ENCODE measurements at regions not wholly inside any gene's neighbourhood (a gene's known extent, or its start where the extent isn't known, plus 50 kb on each side); places are given as distances from the start of the nearest gene placed in this dataset.

GRCh38 chr6:120493505-120493904 lies 840.8 kb downstream of the TBC1D32 start:
- TF ChIP-seq CTCF (conservative IDR thresholded peaks at IDR 0.05; ENCODE audit: low read depth in 2 of 2) (no peak), EZH2phosphoT487 (IDR thresholded peaks at IDR 0.05; ENCODE audit: unreplicated experiment) (no peak), CREB1 (CRISPR knock-in tag; IDR thresholded peaks at IDR 0.05; ENCODE audit: low read depth) (no peak), EZH2 (IDR thresholded peaks at IDR 0.05; ENCODE audit: low read depth, unreplicated experiment) (no peak), JUNB (IDR thresholded peaks at IDR 0.05; ENCODE audit: unreplicated experiment) (no peak), POLR2AphosphoS5 (IDR thresholded peaks at IDR 0.05; ENCODE audit: low read depth) (no peak), ETS1 (IDR thresholded peaks at IDR 0.05) (no peak)
- TF ChIP-seq, protein P1, sequence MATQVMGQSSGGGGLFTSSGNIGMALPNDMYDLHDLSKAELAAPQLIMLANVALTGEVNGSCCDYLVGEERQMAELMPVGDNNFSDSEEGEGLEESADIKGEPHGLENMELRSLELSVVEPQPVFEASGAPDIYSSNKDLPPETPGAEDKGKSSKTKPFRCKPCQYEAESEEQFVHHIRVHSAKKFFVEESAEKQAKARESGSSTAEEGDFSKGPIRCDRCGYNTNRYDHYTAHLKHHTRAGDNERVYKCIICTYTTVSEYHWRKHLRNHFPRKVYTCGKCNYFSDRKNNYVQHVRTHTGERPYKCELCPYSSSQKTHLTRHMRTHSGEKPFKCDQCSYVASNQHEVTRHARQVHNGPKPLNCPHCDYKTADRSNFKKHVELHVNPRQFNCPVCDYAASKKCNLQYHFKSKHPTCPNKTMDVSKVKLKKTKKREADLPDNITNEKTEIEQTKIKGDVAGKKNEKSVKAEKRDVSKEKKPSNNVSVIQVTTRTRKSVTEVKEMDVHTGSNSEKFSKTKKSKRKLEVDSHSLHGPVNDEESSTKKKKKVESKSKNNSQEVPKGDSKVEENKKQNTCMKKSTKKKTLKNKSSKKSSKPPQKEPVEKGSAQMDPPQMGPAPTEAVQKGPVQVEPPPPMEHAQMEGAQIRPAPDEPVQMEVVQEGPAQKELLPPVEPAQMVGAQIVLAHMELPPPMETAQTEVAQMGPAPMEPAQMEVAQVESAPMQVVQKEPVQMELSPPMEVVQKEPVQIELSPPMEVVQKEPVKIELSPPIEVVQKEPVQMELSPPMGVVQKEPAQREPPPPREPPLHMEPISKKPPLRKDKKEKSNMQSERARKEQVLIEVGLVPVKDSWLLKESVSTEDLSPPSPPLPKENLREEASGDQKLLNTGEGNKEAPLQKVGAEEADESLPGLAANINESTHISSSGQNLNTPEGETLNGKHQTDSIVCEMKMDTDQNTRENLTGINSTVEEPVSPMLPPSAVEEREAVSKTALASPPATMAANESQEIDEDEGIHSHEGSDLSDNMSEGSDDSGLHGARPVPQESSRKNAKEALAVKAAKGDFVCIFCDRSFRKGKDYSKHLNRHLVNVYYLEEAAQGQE (IDR thresholded peaks at IDR 0.05; ENCODE audit: unreplicated experiment) = no peak
